ENCODE measurements at regions not wholly inside any gene's neighbourhood (a gene's known extent, or its start where the extent isn't known, plus 50 kb on each side); places are given as distances from the start of the nearest gene placed in this dataset.

DNA sequence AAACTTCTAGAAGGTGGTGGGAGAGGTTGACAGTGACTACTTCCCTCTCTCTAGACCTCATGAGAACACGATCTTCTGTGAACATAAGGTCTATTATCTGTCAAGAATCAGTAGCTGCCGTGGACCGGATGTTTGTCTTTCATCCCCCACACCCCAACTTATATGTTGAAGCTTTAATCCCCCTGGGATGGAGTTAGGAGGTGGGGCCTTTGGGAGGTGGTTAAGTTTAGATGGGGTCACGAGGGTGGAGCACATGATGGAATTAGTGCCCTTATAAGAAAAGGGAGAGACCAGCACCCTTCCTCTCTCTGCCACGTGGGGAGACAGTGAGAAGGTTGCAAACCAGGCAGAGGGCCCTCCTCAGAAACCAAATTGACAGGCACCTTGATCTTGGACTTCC lies 409.1 kb downstream of the QKI start:
- POLR2A ChIA-PET = no interaction called here

More for the DNA sequence above, 409.1 kb downstream of the QKI start:
- Histone ChIP-seq H3K36me3 (replicated peaks in 1 of 2; ENCODE audit: control insufficient read depth in 1 of 2, insufficient read depth in 2 of 2, low read length in 2 of 2) (no peaks in the 10 kb centered on the region), H2AFZ (ENCODE audit: low read length) (no peak overlapping the region), H3K27me3 (ENCODE audit: control insufficient read depth in 1 of 2, insufficient read depth in 2 of 2, low read length in 2 of 2) (peaks cover 0 to 61% of the 10 kb centered on the region in 2 experiments; a peak in 4 of 5 replicates), H3K79me2 (ENCODE audit: insufficient read depth, low read length) (no peaks in the 10 kb centered on the region), H4K20me1 (ENCODE audit: insufficient read depth, low read length) (no peaks in the 10 kb centered on the region), H3K4me2 (ENCODE audit: low read depth, low read length) (no peak overlapping the region), H3K4me3 (replicated peaks in 1 of 3; ENCODE audit: insufficient read depth in 1 of 3, low read depth in 2 of 3, low read length in 3 of 3) (no peak overlapping the region), H3K27ac (ENCODE audit: extremely low read length, insufficient read depth, low read length) (no peak overlapping the region), H3K9ac (ENCODE audit: insufficient read depth, low read depth, low read length) (no peak overlapping the region), H3K4me1 (ENCODE audit: insufficient read depth, low read length) (no peaks in the 10 kb centered on the region), H3K9me3 (ENCODE audit: low read length) (no peaks in the 10 kb centered on the region)
- BruUV-seq (replicated peaks) = no TSS peak
- 16% methylated on average over 5 of the region's 5 CpGs for WGBS (ENCODE audit: low lambda C conversion rate)
- FAIRE-seq = no peak
- CTCF ChIA-PET (ENCODE audit: low intra/inter-chr PET ratio, low total read pairs) = no interaction called here
- intact Hi-C loops (cut with micrococcal nuclease; ENCODE audit: unreplicated experiment) (no loop called here), in situ Hi-C loops (cut with HindIII; ENCODE audit: extremely low pct_ligation_motif_present, low pct_unique_long_range_greater_than_20kb) (no loop called here)
- ATAC-seq = no peak
- DNase-seq (ENCODE audit: low spot score) = no peak
- TF ChIP-seq, protein P1, sequence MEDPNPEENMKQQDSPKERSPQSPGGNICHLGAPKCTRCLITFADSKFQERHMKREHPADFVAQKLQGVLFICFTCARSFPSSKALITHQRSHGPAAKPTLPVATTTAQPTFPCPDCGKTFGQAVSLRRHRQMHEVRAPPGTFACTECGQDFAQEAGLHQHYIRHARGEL (CRISPR knock-in tag; IDR thresholded peaks at IDR 0.05) = no peak
- no peak for TF ChIP-seq JUNB (CRISPR knock-in tag; IDR thresholded peaks at IDR 0.05; ENCODE audit: borderline replicate concordance)
- no peak for TF ChIP-seq GATA4 (IDR thresholded peaks at IDR 0.05; ENCODE audit: borderline replicate concordance, low read depth)
- TF ChIP-seq, protein P2, sequence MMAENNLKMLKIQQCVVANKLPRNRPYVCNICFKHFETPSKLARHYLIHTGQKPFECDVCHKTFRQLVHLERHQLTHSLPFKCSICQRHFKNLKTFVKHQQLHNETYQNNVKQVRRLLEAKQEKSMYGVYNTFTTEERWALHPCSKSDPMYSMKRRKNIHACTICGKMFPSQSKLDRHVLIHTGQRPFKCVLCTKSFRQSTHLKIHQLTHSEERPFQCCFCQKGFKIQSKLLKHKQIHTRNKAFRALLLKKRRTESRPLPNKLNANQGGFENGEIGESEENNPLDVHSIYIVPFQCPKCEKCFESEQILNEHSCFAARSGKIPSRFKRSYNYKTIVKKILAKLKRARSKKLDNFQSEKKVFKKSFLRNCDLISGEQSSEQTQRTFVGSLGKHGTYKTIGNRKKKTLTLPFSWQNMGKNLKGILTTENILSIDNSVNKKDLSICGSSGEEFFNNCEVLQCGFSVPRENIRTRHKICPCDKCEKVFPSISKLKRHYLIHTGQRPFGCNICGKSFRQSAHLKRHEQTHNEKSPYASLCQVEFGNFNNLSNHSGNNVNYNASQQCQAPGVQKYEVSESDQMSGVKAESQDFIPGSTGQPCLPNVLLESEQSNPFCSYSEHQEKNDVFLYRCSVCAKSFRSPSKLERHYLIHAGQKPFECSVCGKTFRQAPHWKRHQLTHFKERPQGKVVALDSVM (CRISPR knock-in tag; IDR thresholded peaks at IDR 0.05) = no peak
- TF ChIP-seq PITX1 (CRISPR knock-in tag; IDR thresholded peaks at IDR 0.05) = no peak
- TF ChIP-seq ZNF180 (CRISPR knock-in tag; IDR thresholded peaks at IDR 0.05; ENCODE audit: borderline replicate concordance, low read depth) = no peak
- TF ChIP-seq, protein P3, sequence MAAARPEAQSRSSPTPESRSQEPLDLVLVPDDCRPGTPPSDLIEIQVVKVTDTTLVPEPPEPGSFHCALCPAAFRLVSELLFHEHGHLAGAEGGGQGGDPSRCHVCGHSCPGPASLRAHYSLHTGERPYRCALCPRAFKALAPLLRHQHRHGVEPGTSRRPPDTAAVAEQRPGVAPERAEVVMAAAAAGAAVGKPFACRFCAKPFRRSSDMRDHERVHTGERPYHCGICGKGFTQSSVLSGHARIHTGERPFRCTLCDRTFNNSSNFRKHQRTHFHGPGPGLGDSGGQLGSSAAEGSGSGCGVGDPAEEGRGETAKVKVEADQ (CRISPR knock-in tag; IDR thresholded peaks at IDR 0.05; ENCODE audit: borderline replicate concordance) = no peak
- TF ChIP-seq, protein P4, sequence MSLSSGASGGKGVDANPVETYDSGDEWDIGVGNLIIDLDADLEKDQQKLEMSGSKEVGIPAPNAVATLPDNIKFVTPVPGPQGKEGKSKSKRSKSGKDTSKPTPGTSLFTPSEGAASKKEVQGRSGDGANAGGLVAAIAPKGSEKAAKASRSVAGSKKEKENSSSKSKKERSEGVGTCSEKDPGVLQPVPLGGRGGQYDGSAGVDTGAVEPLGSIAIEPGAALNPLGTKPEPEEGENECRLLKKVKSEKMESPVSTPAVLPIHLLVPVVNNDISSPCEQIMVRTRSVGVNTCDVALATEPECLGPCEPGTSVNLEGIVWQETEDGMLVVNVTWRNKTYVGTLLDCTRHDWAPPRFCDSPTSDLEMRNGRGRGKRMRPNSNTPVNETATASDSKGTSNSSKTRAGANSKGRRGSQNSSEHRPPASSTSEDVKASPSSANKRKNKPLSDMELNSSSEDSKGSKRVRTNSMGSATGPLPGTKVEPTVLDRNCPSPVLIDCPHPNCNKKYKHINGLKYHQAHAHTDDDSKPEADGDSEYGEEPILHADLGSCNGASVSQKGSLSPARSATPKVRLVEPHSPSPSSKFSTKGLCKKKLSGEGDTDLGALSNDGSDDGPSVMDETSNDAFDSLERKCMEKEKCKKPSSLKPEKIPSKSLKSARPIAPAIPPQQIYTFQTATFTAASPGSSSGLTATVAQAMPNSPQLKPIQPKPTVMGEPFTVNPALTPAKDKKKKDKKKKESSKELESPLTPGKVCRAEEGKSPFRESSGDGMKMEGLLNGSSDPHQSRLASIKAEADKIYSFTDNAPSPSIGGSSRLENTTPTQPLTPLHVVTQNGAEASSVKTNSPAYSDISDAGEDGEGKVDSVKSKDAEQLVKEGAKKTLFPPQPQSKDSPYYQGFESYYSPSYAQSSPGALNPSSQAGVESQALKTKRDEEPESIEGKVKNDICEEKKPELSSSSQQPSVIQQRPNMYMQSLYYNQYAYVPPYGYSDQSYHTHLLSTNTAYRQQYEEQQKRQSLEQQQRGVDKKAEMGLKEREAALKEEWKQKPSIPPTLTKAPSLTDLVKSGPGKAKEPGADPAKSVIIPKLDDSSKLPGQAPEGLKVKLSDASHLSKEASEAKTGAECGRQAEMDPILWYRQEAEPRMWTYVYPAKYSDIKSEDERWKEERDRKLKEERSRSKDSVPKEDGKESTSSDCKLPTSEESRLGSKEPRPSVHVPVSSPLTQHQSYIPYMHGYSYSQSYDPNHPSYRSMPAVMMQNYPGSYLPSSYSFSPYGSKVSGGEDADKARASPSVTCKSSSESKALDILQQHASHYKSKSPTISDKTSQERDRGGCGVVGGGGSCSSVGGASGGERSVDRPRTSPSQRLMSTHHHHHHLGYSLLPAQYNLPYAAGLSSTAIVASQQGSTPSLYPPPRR (CRISPR knock-in tag; IDR thresholded peaks at IDR 0.05; ENCODE audit: borderline replicate concordance) = no peak
- no peak for TF ChIP-seq SNRNP70 (IDR thresholded peaks at IDR 0.05; ENCODE audit: low read depth, low read length)
- TF ChIP-seq NFYC (CRISPR knock-in tag; IDR thresholded peaks at IDR 0.05) = no peak
- no peak for TF ChIP-seq KLF12 (CRISPR knock-in tag; IDR thresholded peaks at IDR 0.05; ENCODE audit: borderline replicate concordance)

All from HepG2 (cell line).